Gastrocnemius medialis (tissue), 4 donors: ENCODE measurements at regions not wholly inside any gene's neighbourhood (a gene's known extent, or its start where the extent isn't known, plus 50 kb on each side); places are given as distances from the start of the nearest gene placed in this dataset.

Source experiments
- CTCF ChIP-seq, 5 experiments: fragments of 450-650 bp in 3 of 5; fragments of 200-600 bp in 2 of 5; sonication (generic) in 2 of 5; IDR thresholded peaks in 4 of 5; conservative IDR thresholded peaks in 1 of 5; 1 replicate in 4 of 5; 2 replicates in 1 of 5; pipeline ENCODE4 v1.5.1; 2016 to 2019; ENCODE audit warnings: antibody characterized with exemption in 5 of 5, mild to moderate bottlenecking in 3 of 5, moderate library complexity in 3 of 5
- POLR2A ChIP-seq, 2 donors: fragments of 450-650 bp; IDR thresholded peaks; one replicate each; pipeline ENCODE4 v1.6.1; 2017; ENCODE audit warnings: antibody characterized with exemption in 2 of 2, mild to moderate bottlenecking in 2 of 2, moderate library complexity in 2 of 2

- TF ChIP-seq CTCF (IDR thresholded peaks at IDR 0.05 in 4 of 5, conservative IDR thresholded peaks at IDR 0.05 in 1 of 5) (no peak), POLR2A (IDR thresholded peaks at IDR 0.05) (no peak)
These were observed 877.3 kb downstream of the ROBO2 start for GRCh38 chr3:77917225-77917624.
